Loucy (cell line): ENCODE measurements at regions not wholly inside any gene's neighbourhood (a gene's known extent, or its start where the extent isn't known, plus 50 kb on each side); places are given as distances from the start of the nearest gene placed in this dataset.

Experiments used
- CTCF ChIP-seq: fragments of 200-600 bp; sonication (generic); conservative IDR thresholded peaks from 2 replicates; pipeline ENCODE4 v1.5.1; 2014; ENCODE audit warnings: mild to moderate bottlenecking, antibody characterized with exemption, low read length
- EZH2phosphoT487 ChIP-seq: fragments of 200-600 bp; IDR thresholded peaks from 2 replicates; pipeline ENCODE4 v1.6.1; 2018; ENCODE audit warnings: antibody characterized with exemption, mild to moderate bottlenecking, moderate library complexity, borderline replicate concordance

- TF ChIP-seq CTCF (no peak), EZH2phosphoT487 (no peak)
Measured at GRCh38 chr4:53693909-53694308, 102.6 kb upstream of the LNX1 start.
